ENCODE measurements at regions not wholly inside any gene's neighbourhood (a gene's known extent, or its start where the extent isn't known, plus 50 kb on each side); places are given as distances from the start of the nearest gene placed in this dataset.

DNA sequence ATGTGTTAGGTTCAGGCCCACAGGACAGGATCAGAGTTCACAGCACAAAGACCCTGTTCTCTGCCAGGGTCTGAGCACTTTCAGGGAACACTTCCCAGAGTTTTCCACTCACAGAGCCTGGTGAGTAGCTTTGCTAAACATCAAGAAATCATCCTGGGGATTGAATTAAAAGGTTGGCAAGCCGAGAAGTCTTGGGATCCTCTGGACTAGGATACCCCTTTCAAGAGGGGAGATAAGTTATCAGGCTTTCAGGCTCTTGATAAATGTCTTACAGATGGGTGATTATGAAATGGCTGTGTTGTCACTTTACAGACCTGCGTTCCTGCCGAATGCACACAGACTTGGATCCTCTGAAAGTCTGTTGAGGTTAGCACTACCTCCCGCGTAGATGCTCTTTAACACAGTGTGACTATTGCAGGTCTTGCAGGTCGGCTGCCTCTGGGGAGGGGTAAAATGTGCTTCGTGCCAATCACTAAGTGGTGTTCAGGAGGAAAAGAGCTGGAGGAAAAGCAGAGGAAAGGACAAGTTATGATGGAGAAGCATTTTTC is 473.5 kb upstream of the AKR1E2 start:
- Histone ChIP-seq H4K20me1 (ENCODE audit: control insufficient read depth, insufficient read depth, low read depth, low read length) (no peaks in the 10 kb centered on the region), H3K36me3 (ENCODE audit: control insufficient read depth, low read length) (no peaks in the 10 kb centered on the region), H3K27ac (ENCODE audit: low read depth, low read length) (no peak overlapping the region), H3K9me3 (ENCODE audit: control insufficient read depth, insufficient read depth, low read length) (no peaks in the 10 kb centered on the region), H3K4me2 (ENCODE audit: low read length) (no peak overlapping the region), H3K27me3 (ENCODE audit: control insufficient read depth, low read length) (no peaks in the 10 kb centered on the region), H3K4me3 (ENCODE audit: low read length) (no peak overlapping the region), H3F3A (ENCODE audit: control insufficient read depth, insufficient read depth) (no peaks in the 10 kb centered on the region), H3K9me2 (replicated peaks; ENCODE audit: control insufficient read depth, low read length) (no peaks in the 10 kb centered on the region), H3K4me1 (ENCODE audit: control insufficient read depth, low read length) (no peaks in the 10 kb centered on the region), H3K79me2 (ENCODE audit: control insufficient read depth, low read length) (no peaks in the 10 kb centered on the region)
- TF ChIP-seq EZH2phosphoT487 (IDR thresholded peaks at IDR 0.05; ENCODE audit: borderline replicate concordance, low read length), result no peak
- TF ChIP-seq, protein P1, sequence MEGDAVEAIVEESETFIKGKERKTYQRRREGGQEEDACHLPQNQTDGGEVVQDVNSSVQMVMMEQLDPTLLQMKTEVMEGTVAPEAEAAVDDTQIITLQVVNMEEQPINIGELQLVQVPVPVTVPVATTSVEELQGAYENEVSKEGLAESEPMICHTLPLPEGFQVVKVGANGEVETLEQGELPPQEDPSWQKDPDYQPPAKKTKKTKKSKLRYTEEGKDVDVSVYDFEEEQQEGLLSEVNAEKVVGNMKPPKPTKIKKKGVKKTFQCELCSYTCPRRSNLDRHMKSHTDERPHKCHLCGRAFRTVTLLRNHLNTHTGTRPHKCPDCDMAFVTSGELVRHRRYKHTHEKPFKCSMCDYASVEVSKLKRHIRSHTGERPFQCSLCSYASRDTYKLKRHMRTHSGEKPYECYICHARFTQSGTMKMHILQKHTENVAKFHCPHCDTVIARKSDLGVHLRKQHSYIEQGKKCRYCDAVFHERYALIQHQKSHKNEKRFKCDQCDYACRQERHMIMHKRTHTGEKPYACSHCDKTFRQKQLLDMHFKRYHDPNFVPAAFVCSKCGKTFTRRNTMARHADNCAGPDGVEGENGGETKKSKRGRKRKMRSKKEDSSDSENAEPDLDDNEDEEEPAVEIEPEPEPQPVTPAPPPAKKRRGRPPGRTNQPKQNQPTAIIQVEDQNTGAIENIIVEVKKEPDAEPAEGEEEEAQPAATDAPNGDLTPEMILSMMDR (IDR thresholded peaks at IDR 0.05; ENCODE audit: low read depth, low read length, poor library complexity, severe bottlenecking), result no peak

DNA sequence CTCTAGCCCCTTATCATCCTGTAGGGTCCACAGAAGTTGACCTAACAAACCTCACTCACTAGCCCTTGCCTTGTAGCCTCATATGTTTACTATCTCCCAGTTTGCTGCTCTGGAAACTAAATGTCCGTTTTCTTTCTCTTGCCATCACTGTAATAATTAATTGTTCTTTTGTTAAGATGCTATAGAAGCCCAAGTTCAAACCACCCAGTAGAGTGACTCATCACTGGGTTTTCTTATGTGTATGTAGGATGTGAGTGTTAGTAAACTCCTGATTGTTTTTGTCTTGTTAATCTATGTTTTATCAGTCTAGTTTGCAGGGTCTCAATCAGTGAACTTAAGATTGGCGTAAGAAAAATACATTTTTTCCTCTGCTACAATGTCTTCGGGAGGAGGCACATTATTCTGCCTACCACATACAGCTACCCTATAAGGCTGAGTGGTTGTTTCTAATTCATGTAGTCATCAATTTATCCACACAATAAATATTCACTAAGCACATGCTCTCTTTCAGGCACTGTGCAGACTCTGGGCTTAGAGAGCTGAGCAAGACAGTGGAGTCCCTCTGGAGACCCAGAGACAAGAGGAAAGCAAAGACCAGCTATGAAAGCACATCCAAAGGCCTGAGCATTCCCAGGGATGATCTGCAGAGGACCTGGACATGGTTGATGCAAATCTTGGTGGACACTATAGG is 474.1 kb upstream of the AKR1E2 start:
- Histone ChIP-seq H3K27ac (ENCODE audit: low read depth, low read length) (no peak overlapping the region), H3K9me3 (ENCODE audit: control insufficient read depth, insufficient read depth, low read length) (no peaks in the 10 kb centered on the region), H3K4me3 (ENCODE audit: low read length) (no peak overlapping the region), H3K9me2 (replicated peaks; ENCODE audit: control insufficient read depth, low read length) (no peaks in the 10 kb centered on the region), H3K27me3 (ENCODE audit: control insufficient read depth, low read length) (no peaks in the 10 kb centered on the region), H3K36me3 (ENCODE audit: control insufficient read depth, low read length) (no peaks in the 10 kb centered on the region), H3K4me2 (ENCODE audit: low read length) (no peak overlapping the region), H3K4me1 (ENCODE audit: control insufficient read depth, low read length) (no peaks in the 10 kb centered on the region), H3F3A (ENCODE audit: control insufficient read depth, insufficient read depth) (no peaks in the 10 kb centered on the region), H3K79me2 (ENCODE audit: control insufficient read depth, low read length) (no peaks in the 10 kb centered on the region), H4K20me1 (ENCODE audit: control insufficient read depth, insufficient read depth, low read depth, low read length) (no peaks in the 10 kb centered on the region)
- TF ChIP-seq EZH2phosphoT487 (IDR thresholded peaks at IDR 0.05; ENCODE audit: borderline replicate concordance, low read length), result no peak
- TF ChIP-seq, protein P1 (IDR thresholded peaks at IDR 0.05; ENCODE audit: low read depth, low read length, poor library complexity, severe bottlenecking), result no peak

DNA sequence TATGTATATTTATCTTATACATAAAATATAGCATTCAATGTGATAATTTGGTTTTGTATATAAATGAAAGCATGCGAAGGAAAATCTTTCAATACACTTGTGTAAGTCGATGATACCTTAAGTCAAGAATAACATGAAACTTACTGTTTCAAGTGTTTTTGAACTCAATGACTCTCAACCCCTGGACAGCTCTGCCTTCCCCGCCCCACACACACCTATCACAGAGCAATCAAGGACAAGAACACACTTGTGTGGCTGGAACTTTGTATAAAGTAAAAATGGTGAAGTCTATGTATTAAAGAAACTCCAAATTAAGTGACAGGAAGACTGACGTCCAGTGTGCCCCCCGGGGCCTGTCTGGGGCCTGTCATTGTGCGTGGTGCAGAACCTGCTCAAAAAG is 478.6 kb upstream of the AKR1E2 start:
- H3K9me3 ChIP-seq (ENCODE audit: control insufficient read depth, insufficient read depth, low read length), result no peaks in the 10 kb centered on the region
- no peak overlapping the region for H3K4me3 ChIP-seq (ENCODE audit: low read length)
- no peaks in the 10 kb centered on the region for H3K36me3 ChIP-seq (ENCODE audit: control insufficient read depth, low read length)
- no peaks in the 10 kb centered on the region for H3K79me2 ChIP-seq (ENCODE audit: control insufficient read depth, low read length)
- H3K4me2 ChIP-seq (ENCODE audit: low read length), result no peak overlapping the region
- no peaks in the 10 kb centered on the region for H3K4me1 ChIP-seq (ENCODE audit: control insufficient read depth, low read length)
- H4K20me1 ChIP-seq (ENCODE audit: control insufficient read depth, insufficient read depth, low read depth, low read length), result no peaks in the 10 kb centered on the region
- no peaks in the 10 kb centered on the region for H3F3A ChIP-seq (ENCODE audit: control insufficient read depth, insufficient read depth)
- H3K27ac ChIP-seq (ENCODE audit: low read depth, low read length), result no peak overlapping the region
- H3K9me2 ChIP-seq (replicated peaks; ENCODE audit: control insufficient read depth, low read length), result no peaks in the 10 kb centered on the region
- H3K27me3 ChIP-seq (ENCODE audit: control insufficient read depth, low read length), result no peaks in the 10 kb centered on the region
- TF ChIP-seq, protein P1 (IDR thresholded peaks at IDR 0.05; ENCODE audit: low read depth, low read length, poor library complexity, severe bottlenecking), result no peak
- TF ChIP-seq EZH2phosphoT487 (IDR thresholded peaks at IDR 0.05; ENCODE audit: borderline replicate concordance, low read length), result no peak
